ENCODE measurements at regions not wholly inside any gene's neighbourhood (a gene's known extent, or its start where the extent isn't known, plus 50 kb on each side); places are given as distances from the start of the nearest gene placed in this dataset.

DNA sequence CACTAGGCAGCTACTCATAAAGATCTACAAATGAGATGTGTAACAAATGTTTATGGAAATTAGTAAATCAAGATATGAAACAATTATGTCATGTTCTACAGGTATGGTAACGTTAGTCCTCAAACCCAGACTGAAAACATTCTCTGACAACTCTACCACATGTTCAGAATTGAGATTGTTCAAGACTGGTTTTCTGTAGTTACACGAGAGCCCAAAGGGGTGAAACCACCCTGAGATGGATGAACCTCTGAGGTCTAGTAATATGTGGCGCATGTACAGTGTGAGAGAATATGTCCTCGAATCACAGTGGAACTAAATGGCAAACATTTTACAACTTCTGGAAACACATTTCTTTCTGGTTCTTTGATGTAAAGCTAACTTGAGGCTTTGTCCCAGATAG, 614.3 kb downstream of the ZEB2 start:
- DNase-seq (ENCODE audit: low read depth), result no peak
- TF ChIP-seq, protein P1, sequence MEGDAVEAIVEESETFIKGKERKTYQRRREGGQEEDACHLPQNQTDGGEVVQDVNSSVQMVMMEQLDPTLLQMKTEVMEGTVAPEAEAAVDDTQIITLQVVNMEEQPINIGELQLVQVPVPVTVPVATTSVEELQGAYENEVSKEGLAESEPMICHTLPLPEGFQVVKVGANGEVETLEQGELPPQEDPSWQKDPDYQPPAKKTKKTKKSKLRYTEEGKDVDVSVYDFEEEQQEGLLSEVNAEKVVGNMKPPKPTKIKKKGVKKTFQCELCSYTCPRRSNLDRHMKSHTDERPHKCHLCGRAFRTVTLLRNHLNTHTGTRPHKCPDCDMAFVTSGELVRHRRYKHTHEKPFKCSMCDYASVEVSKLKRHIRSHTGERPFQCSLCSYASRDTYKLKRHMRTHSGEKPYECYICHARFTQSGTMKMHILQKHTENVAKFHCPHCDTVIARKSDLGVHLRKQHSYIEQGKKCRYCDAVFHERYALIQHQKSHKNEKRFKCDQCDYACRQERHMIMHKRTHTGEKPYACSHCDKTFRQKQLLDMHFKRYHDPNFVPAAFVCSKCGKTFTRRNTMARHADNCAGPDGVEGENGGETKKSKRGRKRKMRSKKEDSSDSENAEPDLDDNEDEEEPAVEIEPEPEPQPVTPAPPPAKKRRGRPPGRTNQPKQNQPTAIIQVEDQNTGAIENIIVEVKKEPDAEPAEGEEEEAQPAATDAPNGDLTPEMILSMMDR (IDR thresholded peaks at IDR 0.05; ENCODE audit: insufficient read depth, low read depth, low read length), result no peak
- H3K4me3 ChIP-seq (ENCODE audit: low read depth, low read length), result no peak overlapping the region

GRCh38 chr2:143903172-143903856, 616.6 kb downstream of the ZEB2 start:
- DNase-seq (ENCODE audit: low read depth), result peak; percentile 21
- H3K4me3 ChIP-seq (ENCODE audit: low read depth, low read length), result no peak overlapping the region
- TF ChIP-seq, protein P1 (IDR thresholded peaks at IDR 0.05; ENCODE audit: insufficient read depth, low read depth, low read length), result no peak

- peak overlapping the region; percentile 29 for H3K4me3 ChIP-seq (ENCODE audit: low read depth, low read length)
- peak; percentile 68 for DNase-seq (ENCODE audit: low read depth)
These were observed 618.6 kb downstream of the ZEB2 start for GRCh38 chr2:143901185-143901842.

DNA sequence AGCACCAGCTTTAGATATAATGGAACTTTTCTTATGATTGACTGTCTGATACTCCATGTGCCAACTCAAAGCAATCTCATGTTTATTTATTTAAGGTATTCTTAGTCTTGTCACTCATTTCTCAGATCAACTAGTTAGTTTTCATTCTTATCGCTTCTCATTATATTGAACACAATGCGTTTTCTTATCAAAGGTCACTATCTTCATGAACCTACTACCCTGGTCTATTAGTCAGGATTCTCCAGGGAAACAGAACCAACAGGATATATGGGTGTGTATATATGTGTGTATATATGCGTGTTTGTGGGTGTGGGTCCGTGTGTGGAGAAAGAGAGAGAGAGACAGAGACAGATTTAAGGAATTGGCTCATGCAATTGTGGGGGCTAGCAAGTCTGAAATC, 619.9 kb downstream of the ZEB2 start:
- H3K4me3 ChIP-seq (ENCODE audit: low read depth, low read length), result no peak overlapping the region
- no peak for DNase-seq (ENCODE audit: low read depth)
- TF ChIP-seq, protein P1 (IDR thresholded peaks at IDR 0.05; ENCODE audit: insufficient read depth, low read depth, low read length), result no peak

More at GRCh38 chr2:143901185-143901842, 618.6 kb downstream of the ZEB2 start:
- TF ChIP-seq, protein P1 (IDR thresholded peaks at IDR 0.05; ENCODE audit: insufficient read depth, low read depth, low read length), result peak; percentile 15

DNA sequence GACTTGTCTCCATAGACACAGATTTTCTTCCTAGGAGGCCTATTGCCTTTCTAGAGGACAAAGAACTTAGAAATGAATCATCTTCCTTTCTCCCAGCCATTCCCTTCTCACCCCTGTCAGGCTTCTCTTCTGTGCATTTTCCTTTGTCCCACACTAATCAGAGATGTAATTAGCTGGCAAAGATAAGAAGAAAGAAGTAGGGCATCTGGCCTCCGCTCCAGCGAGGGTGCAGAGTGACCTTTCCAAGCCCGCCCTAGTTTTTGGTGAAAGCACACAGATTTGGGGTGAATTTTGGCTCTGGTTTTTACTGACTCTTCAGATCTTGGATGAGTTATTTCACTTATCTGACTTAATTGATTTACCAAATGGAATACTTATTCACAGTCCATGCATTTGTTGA, 626.5 kb downstream of the ZEB2 start:
- TF ChIP-seq, protein P1 (IDR thresholded peaks at IDR 0.05; ENCODE audit: insufficient read depth, low read depth, low read length), result no peak
- DNase-seq (ENCODE audit: low read depth), result no peak
- no peak overlapping the region for H3K4me3 ChIP-seq (ENCODE audit: low read depth, low read length)

DNA sequence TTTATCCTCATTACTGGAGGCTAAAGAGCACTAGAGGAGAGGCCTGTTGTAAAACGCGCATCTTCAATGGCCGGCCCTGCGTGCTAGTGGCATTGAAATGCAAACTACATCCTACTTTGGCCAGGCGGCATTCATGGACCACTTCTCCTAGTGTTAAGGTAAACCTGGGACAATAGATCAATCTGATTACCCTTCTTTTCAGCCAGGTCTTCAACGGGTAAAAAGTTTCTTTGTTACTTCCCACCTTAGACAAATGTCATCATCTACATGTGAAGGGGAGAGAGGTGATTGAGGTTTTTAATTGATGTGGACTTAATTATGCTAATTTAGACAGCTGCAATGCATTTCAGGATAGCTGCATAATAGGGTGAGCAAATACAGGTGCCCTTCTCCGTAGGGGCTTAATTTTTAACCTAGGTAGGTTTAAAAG, 628.0 kb downstream of the ZEB2 start:
- no peak overlapping the region for H3K4me3 ChIP-seq (ENCODE audit: low read depth, low read length)
- TF ChIP-seq, protein P1 (IDR thresholded peaks at IDR 0.05; ENCODE audit: insufficient read depth, low read depth, low read length), result no peak
- no peak for DNase-seq (ENCODE audit: low read depth)

All from fibroblast of villous mesenchyme (primary cell).